HG03280 (cell line): ENCODE measurements at regions not wholly inside any gene's neighbourhood (a gene's known extent, or its start where the extent isn't known, plus 50 kb on each side); places are given as distances from the start of the nearest gene placed in this dataset.

Experiments used
- ATAC-seq: cut with Tn5 transposase; IDR thresholded peaks from one replicate; pipeline ENCODE4 v1.9.1; 2021; ENCODE audit warnings: mild to moderate bottlenecking, moderate library complexity; ENCODE audit not compliant: unreplicated experiment

DNA sequence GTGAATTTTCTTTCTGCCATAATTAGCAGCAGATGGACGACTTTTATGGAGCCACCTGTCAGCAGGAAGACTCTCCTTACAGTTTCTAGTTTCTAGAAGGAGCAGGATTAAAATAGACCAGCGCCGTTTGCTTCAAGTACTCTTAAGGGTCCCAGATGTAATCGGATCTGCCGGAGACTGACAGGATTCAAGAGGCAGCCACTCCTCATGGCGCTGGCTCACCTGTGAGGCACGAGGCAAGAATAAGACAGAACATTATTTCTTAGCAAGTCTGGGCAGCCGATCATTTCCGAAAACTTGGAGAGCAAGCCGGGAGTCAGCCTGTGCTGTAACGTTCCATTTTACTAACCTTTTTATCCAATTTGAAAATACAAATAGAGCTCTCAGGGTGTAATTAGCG is 410.4 kb upstream of the RORA start:
- ATAC-seq = no peak

DNA sequence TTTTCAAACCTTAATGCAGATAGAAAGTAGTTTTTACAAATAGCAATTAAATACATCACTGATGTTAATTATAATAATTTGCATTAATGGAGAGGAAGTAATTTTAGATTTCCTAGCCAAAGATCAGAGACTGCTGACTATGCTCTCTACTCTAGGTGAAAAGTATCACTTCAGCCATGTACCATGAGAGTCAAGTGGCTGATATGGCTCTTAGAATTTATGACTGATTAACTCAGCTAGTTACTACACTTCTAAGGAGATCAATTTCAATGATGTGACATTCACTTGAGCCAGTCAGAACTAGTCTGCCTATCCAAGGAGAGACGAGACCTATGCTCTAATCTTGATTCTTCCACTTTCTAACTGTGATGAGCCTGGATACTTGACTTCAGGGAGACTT is 405.7 kb upstream of the RORA start:
- no peak for ATAC-seq

DNA sequence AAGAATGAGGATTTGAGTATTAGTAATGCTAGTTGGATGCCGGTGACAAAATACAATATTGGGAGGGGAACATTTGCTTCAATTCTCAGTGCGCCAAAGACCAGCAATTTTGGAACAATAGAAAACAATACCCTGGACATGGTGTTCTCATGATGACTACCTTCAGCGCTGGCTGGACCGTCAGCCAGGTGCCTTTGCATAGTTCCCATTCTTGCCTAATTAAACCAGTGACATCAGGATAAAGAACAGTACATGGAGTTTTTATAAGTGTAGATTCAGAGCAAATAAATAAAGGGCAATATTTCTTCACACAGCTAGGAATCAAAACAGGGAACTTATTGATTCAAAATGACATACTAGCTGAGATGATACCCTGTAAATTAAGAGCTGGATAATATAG is 404.8 kb upstream of the RORA start:
- ATAC-seq = no peak

DNA sequence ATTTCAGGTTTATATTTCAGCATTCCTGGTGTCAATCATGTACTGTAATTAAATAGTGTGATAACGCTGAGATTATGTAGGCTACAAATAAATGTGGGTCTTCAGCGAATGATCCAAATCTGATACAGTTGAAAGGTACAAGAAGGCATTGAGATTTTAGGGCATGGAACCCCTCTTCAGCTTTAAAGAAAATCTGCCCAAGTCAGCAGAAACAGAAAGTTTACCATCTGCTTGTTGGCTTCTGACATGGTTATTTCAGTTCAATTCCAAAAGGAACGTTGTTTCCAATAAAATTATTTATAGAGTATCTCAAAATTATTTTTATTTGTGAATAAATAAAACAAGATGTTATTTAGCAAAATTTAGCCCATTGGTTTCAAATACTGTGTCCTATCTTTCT is 400.2 kb upstream of the RORA start:
- ATAC-seq = no peak

DNA sequence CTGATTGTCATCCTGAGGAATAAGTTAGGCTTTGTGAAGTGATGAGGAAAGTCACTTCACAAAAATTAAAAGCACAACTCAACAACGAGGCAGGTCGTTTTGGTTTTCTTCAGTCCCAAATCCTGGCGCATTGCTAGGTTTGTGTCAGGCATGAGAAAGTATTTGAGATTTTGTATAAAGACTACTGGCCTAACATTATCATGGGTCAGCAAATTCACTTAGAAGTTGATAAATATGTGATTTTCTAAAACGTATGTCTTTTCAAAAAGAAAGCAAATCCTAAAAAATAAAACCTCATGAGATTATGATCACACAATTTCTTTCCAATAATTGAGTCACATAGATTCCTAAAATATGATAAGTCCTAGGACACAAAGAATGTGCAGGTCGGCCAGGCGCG is 395.8 kb upstream of the RORA start:
- no peak for ATAC-seq

DNA sequence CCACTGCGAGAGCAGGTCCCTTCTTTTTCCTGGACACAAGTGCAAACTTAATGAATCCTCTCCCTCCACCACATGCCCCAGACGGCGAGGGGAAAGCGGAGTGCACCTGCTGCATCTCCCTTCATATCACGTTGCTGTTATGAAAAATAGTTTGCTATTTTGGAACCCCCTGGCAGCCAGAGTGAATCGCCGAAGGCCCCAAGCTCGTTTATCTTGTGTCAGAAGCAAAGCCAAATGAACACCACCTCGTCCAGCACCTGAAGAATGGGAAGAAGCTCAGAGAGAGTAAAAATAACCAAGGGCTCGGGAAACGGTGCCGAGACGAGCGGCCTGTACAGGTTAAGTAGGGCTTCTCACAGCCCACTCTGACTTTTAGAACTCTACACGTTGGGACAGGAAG is 394.6 kb upstream of the RORA start:
- no peak for ATAC-seq

DNA sequence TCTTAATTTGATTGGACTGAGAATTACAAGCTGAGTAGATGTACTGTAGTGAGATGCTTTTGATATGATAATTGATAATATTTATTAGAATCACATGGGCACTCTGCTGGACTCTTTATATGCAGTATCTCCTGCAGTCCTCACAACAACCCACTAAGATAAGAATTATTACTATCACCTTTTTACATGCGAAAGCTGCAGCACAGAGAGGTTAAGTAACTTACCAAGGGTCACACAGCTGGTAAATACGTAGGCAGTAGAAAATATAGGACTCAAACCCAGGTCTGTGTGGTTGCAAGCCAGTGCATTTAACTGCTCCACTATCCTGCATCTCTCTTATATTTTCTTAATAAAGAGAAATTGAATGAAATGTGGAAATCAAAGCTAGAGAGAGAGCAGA is 392.8 kb upstream of the RORA start:
- no peak for ATAC-seq

DNA sequence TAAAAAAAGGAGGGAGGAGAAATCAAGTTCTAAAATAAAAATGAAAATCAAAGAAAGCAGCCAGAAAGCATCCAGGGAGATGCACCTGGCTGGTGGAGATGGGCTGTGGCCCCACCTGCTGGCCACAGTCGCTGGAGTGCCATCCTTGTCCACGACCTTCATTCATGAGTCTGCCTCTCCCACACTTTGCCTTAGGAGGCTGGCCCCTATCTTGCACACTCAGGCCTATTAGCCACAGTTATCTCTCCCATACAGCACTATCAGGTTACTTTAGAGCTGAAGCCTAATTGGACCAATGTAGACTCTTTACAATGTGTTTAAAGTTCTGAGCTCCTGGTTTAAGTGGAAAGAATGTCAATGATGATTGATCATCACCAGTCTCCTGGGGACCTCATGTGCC is 392.0 kb upstream of the RORA start:
- no peak for ATAC-seq

DNA sequence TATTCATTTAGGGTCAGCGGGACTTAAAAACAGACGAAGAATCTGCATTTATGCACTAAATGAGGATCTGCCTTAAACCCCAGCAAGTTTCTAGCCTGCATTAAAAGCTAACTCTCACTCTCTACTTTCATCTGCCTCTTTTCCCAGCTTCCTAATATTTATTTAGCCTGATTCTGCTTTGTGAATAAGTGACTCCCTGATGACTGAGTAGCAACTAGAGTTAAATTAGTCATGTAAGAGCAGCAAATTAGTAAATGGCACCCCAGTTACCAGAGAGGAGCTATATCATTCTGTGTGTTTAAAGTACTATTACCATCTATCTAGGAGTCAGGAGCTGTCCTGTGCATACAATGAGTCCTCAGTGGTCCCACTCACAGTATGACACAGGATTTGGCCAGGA is 391.0 kb upstream of the RORA start:
- ATAC-seq = no peak

DNA sequence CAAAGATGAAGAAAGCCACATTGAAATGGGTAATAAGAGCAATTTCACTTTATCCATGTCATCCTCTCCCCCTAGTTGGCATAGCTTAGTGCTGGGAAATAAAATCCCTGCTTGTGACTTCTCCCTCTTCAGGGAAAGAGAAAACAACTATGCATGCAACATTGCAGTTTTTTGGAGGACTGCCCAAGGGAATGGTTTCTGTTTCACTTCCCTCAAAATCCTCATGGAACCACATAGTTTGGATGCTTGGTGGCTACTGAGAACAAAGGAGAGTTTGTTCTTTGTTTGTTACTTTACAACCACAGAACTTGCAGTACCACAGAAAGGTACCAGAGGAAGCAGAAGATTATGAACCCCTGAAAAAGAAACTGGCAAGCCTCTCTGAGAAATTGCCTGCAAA is 384.6 kb upstream of the RORA start:
- ATAC-seq = no peak

DNA sequence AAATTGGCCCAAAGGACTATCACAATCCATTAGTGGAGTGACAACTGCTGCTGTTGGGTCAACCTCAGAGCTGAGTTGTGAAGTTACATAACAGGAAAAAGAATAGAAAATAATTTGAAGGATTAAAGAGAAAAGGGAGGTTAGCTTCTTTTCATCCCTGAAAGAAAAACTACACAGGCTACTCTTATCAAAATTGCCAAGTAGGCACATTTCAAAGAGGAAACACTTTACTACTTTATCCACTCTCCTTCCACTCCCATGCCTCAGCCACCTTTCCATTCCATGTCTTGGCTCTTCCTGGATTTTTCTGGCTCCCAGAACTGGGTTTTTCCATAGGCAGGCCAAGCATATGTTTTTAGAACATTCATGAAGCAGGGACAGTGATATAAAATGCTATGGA is 384.0 kb upstream of the RORA start:
- ATAC-seq = no peak

DNA sequence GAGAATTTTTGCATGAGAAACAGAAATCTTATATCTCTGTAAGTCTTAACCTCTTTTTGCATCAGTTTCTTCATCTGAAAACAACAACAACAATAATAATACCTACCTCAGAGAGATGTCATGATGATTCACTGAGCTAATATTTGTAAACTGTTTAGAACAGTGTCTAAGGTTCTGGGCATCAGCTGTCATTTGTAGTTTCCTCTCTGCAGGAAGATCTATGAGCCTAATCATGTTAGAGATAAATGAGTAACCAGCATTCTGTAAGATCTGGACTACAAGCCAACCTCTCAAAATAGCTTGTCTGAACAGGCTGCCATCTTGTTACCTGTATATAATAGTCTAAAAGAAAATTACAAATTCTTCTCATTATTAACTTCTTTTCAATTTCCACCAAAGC is 383.0 kb upstream of the RORA start:
- ATAC-seq = no peak

DNA sequence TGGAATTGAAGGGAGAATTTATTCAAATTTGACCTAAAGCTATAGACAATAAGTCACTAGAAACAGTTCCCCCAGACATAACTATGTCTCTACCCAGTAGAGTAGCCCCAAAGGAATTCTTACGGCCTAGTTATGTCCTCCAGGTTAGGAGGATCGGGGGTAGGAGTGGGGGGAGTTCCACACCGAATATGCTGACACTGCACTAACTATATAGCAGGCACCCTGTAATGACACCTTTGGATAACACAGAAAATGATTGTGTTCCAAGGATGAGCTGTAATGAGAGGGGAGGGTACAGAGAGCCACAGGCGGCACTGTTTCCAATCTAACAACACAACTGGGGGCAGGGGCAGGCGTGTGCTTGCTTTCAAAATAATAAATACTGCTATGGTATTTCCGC is 376.2 kb upstream of the RORA start:
- no peak for ATAC-seq

DNA sequence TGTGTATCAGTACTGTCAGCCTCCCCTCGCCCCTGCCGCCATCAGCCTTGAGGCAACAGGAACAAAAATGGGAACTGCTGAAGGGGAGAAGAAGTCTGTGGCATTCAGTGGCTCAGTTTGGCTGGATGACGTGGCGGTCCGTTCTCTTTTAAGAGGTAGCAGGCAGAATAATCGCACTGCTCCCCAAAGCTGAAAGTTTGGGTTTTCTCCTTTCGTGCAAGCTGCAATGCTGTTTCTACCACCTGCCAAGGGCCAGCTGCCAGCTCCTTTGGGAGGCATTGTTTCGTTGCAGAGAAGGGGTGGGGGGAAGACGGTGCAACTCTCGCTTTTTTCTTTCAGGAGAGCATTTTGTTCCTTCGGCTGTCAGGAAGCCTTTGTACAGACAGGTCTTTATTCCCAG is 369.6 kb upstream of the RORA start:
- no peak for ATAC-seq

DNA sequence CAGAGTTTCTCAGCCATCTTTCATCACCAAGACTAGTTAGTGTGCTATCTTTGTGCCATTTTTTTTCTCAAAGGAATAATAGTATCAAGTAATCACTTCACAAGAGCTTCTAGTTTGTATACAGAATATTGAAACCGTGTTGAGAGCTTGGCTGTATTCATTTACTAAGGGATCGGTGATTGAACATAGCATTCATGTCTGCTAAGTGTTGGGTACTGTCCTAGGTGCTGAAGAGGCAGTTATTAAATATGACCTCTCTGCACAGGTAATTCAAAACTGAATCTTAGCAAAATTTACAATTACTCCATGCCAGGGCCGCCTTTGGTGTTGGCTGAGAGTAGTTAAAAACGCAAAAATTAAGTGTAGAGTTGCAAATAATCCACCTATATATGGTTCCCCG is 355.3 kb upstream of the RORA start:
- no peak for ATAC-seq

DNA sequence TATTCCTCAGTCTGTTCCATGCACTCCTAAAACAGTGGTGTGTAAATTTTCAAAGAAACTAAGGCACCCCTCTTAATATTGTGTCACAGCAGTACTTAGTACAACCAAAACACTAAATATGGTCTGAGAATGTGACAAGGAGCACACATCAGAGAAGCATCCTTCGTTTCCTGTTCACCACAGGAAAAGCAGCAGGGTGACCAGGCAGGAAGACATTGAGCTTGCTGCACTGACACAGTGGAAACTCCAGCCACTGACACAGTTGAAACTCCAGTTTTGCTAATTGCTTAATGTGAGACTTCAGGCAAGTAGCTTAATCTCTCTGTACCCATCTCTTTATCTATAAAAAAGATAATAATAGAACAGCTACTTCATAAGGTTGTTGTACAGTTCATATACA is 353.0 kb upstream of the RORA start:
- no peak for ATAC-seq

DNA sequence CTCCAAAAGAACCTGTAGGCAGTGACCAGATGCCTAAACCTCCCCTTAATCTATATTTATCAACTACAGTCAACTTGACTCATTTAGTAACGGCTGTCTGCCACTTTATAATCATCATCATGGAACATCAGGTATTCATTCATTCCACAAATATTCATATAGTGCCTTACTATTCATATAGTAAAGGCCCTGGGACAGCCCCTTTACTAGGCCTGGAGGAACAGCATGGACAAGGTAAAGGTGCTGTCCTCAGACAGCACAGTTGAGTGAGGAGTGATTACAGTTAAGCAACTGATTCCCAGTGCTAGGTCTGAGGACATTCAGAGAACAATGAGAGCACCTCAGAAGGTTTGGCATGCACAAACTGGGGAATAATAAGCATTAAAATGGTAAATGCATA is 346.5 kb upstream of the RORA start:
- no peak for ATAC-seq

DNA sequence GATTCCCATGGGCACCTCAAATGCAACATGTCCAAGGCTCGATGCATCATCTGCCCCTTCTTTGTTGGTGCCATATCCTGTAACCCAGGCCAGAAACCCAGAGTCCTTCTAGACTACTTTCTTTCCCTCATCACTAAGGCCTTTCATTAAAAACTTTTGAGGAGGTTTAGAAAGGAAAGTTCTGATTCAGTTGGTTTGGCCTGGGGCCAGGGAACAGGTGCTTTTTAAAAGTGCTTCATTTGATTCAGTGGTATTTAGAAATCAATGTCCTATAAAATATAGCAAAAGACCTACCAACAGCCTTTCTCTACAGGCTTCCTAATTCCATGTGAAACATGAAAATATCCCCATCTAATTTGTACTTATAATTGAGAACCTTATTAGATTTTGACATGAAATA is 341.9 kb upstream of the RORA start:
- ATAC-seq = no peak

DNA sequence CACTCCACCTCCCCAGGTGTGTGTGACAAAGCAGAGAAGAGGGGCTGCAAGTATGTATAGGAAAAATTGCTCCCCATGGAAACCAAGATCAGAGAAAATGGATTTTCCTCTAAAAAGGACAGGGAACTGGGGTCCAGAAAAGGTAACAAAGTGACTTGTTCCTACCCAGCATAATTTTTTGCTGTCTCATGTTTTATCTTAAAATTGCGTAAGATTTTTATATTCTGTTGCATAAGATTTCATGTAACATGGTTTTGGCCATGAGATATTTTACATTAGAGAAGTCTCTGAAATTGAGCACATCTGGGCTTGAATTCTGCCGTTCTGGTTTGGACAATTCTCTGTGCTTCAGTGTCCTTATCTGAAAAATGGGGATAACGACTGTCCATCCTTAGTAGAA is 335.7 kb upstream of the RORA start:
- ATAC-seq = no peak

DNA sequence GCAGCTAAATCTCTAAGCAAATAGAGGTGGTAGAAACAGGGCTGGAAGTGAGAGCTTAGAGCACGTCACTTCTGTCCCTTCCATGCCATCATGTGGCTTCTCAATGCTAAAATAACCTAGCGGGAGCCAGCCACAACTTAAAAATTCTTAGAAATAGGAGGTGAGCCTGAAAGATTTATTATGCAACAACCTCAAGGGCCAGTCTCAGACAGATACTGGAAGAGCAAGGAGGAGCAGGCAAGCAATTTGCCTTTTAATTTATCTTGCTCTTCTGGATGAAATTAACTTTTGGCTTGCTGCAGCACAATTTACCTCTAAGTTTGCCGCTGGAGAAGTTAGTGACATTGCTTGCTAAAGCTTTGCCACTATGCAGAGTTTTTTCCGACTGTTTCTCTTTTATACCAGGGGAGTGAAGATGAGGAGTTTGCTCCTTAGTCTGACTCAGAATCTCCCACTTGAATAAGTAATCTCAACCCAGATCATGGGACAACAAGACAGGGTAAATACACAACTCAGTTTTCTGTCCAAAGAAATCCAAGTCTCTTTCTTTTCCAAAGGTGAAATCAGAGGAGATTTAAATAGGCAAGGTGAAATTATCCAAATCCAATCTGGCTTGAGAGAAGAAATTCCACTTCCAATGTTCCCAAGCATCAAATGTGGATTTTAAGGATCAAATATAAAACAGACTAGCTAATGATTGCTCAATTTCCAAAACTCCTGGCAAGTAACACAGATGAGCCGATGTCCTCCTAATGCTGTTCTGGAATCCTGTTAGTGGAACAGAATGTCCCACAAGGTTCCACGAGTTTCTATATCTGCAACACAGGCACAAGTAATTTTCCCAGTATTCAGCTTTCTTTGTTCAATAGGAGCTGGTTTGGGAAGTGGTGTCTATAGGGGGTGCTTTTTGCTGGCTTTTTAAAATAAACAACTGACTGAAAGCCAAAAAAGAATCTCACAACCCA is 329.4 kb upstream of the RORA start:
- ATAC-seq = no peak

DNA sequence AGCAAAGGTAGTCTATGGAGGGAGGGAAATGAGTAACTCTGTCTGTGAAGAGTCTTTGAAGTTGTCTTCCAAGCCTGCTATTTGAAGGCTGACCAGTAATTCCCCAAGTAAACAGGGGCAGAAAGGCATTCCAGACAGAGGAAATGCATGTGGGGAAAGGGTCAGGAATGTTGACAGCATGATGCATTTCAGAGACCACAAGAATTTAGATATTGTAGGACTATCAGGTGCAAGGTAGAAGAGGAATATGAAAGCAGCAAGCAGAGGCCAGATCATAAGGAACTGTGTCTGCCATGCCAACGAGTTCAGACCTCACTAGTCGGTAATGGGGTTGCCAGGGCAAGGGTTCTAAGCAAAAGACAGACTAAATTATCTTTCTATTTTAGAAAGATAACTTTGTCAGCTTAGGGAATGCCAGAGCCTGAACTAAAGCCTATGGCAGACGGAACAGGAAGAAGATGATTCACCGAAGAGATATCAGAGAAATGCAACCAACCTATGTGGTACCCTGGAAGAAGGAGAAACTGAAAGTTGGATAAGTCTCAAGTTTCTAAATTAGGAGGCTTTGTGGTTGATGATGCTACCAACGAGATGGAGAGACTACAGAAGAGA is 327.0 kb upstream of the RORA start:
- no peak for ATAC-seq

DNA sequence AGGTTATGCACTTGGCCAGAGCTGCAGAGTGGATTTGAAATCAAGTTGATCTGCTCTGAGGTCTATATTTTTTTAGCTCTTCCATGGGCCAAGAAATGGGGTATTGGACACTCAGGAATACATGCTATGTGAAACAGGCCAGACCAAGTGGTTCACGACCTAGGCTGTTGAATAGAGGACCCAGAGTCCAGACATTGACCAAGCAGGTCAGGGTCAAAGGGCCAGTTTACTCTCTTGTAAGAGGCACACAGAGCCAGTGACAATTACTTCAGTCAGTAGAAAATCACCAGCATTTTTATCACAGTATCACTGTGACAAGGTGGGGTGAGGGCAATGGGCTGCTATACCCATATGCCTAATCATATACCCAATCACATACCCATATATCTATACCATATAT is 320.6 kb upstream of the RORA start:
- ATAC-seq = no peak

DNA sequence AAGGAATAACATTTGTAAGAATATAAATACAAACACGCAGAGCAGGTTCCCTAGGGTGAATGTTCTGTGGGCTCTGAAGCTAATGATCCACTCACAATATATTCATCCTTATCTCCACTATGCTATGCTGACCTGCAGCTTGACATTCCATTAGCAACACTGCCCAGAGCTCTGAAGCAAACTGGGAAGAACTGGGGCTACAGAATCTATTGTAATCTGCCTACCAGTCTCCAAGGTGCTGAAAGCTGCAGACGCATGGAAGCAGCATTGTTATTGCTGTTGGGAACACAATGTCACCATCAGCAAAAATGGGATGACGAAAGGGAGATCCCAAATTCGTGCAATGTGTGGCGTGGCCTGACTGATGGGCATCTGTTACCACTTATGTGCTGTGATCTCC is 316.7 kb upstream of the RORA start:
- no peak for ATAC-seq
